Parathyroid adenoma (tissue), 2 donors: ENCODE measurements at regions not wholly inside any gene's neighbourhood (a gene's known extent, or its start where the extent isn't known, plus 50 kb on each side); places are given as distances from the start of the nearest gene placed in this dataset.

Source experiments
- H2AFZ ChIP-seq: fragments of 300-600 bp; sonication (generic); one replicate; pipeline ENCODE4 v1.7.0; 2017; ENCODE audit warnings: antibody characterized with exemption, mild to moderate bottlenecking
- H3K27ac ChIP-seq: fragments of 300-600 bp; sonication (generic); one replicate; pipeline ENCODE4 v1.7.0; 2017
- H3K27me3 ChIP-seq: fragments of 300-600 bp; sonication (generic); one replicate; pipeline ENCODE4 v1.7.0; 2017; ENCODE audit warnings: low read length; ENCODE audit not compliant: control insufficient read depth, insufficient read depth
- H3K36me3 ChIP-seq: fragments of 300-600 bp; sonication (generic); one replicate; pipeline ENCODE4 v1.7.0; 2017; ENCODE audit warnings: low read length; ENCODE audit not compliant: control insufficient read depth, insufficient read depth
- H3K4me1 ChIP-seq: fragments of 300-600 bp; sonication (generic); one replicate; pipeline ENCODE4 v1.7.0; 2017; ENCODE audit warnings: control low read depth
- H3K4me2 ChIP-seq: fragments of 300-600 bp; sonication (generic); one replicate; pipeline ENCODE4 v1.7.0; 2017; ENCODE audit warnings: low read length
- H3K4me3 ChIP-seq: fragments of 300-600 bp; sonication (generic); one replicate; pipeline ENCODE4 v1.7.0; 2017; ENCODE audit warnings: low read depth, low read length
- H3K79me2 ChIP-seq: fragments of 300-600 bp; sonication (generic); one replicate; pipeline ENCODE4 v1.7.0; 2017; ENCODE audit warnings: control low read depth
- H3K9ac ChIP-seq: fragments of 300-600 bp; sonication (generic); one replicate; pipeline ENCODE4 v1.7.0; 2017; ENCODE audit warnings: mild to moderate bottlenecking
- H3K9me3 ChIP-seq: fragments of 300-600 bp; sonication (generic); one replicate; pipeline ENCODE4 v1.7.0; 2017; ENCODE audit warnings: low read length; ENCODE audit not compliant: control insufficient read depth
- TF ChIP-seq, protein P1 (sequence below): fragments of 300-600 bp; sonication (generic); IDR thresholded peaks from one replicate; pipeline ENCODE4 v1.7.0; 2017; ENCODE audit warnings: antibody characterized with exemption, mild to moderate bottlenecking
- donor health status: primary hyperparathyroidism.

DNA sequence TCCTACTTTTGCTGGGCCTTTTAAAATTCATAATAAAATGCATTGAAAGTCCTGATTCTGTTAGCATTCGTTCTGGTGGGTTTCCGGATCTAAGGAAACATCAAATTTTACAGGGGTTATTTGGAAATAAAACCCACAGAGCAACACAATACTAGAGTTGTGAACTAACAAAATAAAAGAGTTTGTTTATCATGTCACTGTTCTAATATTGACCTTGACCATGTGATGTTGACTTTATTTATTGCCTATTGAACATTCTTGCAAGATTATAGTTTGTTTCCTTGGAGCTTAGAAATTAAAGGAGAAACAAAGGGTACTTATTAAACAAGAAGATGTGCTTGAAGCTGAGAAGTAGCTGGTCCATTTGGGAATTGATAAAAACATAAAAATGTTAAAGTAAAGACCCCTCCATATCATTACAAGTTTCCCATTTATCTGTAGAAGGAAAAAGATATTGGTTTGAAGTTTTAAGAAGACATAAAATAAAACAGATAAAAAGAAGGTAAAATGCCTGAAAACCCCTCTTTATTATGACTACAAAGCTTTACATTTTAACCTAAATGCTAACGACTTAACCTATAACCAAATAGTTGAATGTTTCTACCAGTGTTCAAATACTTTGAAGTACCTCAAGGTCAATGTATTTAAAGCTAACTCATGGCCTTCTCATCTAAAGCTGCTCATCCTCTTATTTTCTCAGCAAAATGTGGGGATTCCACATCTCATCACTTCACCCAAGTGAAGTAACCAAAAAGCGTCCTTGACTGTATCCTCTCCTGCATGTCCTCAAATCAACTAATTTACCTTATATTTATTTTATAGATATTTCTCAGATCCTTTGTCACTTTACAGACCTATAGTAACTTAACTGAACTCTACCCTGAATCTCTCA, 179.6 kb downstream of the GASK1B start:
- H3K79me2 ChIP-seq = no peaks in the 10 kb centered on the region
- no peaks in the 10 kb centered on the region for H3K36me3 ChIP-seq
- no peak overlapping the region for H3K4me2 ChIP-seq
- no peak overlapping the region for H3K4me3 ChIP-seq
- H2AFZ ChIP-seq = no peak overlapping the region
- no peak overlapping the region for H3K9ac ChIP-seq
- TF ChIP-seq, protein P1, sequence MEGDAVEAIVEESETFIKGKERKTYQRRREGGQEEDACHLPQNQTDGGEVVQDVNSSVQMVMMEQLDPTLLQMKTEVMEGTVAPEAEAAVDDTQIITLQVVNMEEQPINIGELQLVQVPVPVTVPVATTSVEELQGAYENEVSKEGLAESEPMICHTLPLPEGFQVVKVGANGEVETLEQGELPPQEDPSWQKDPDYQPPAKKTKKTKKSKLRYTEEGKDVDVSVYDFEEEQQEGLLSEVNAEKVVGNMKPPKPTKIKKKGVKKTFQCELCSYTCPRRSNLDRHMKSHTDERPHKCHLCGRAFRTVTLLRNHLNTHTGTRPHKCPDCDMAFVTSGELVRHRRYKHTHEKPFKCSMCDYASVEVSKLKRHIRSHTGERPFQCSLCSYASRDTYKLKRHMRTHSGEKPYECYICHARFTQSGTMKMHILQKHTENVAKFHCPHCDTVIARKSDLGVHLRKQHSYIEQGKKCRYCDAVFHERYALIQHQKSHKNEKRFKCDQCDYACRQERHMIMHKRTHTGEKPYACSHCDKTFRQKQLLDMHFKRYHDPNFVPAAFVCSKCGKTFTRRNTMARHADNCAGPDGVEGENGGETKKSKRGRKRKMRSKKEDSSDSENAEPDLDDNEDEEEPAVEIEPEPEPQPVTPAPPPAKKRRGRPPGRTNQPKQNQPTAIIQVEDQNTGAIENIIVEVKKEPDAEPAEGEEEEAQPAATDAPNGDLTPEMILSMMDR = no peak
- H3K27me3 ChIP-seq = no peaks in the 10 kb centered on the region
- no peaks in the 10 kb centered on the region for H3K9me3 ChIP-seq
- H3K4me1 ChIP-seq = no peaks in the 10 kb centered on the region
- no peak overlapping the region for H3K27ac ChIP-seq

DNA sequence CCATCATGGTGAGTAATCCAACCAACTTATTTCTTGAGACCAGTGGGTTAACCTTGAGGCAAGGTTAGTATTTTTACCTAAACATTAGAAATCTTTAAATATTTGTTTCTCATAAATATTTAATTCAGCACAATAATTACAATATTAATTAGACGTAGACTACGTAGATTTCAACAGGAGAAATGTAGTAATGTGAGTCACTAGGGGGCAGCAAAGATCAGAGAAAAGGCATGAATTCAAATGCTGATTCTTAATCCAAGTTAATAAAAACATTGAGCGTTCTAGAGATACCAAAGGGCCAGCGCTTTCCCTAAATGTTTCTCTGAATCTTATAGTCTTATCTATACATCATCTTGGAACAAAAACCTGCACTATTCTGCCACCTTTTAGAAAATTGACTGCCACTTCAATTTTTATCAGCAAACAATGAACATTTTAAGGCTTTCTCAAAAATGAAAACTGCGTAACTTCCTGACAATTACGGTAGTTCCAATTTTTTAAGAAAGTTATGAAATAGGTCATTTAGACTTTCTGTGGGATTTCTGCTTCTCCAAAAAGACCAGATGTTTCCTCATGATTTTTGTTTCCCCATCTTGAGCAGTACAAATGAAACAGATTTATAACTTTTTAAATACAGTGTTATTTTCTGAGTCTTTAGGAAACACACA, 180.7 kb downstream of the GASK1B start:
- Histone ChIP-seq H2AFZ (peak overlapping the region; percentile 46), H3K27ac (peak overlapping the region; percentile 39), H3K4me2 (no peak overlapping the region), H3K4me1 (no peaks in the 10 kb centered on the region), H3K36me3 (no peaks in the 10 kb centered on the region), H3K4me3 (peak overlapping the region; percentile 17), H3K79me2 (no peaks in the 10 kb centered on the region), H3K27me3 (no peaks in the 10 kb centered on the region), H3K9ac (no peak overlapping the region), H3K9me3 (no peaks in the 10 kb centered on the region)
- TF ChIP-seq, protein P1 = peak; percentile 26

DNA sequence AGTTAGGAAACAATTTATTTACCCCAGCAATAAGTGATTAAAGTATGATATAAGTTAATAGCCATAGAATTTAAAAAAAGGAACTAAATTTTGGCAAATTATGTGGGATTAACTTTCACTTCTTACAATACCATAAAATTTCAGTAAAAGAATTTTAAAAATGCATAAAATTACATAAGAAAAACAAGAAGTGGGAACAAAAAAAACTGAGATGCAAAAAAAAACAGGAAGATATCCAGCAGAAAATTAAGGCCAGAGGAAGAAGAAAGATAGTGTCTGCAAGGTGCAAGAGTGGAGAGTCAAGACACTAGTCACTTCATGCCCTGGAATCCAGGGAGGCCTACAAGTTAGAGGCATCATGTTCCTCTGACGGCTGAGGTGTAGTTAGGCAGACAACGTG, 184.2 kb downstream of the GASK1B start:
- no peaks in the 10 kb centered on the region for H3K9me3 ChIP-seq

DNA sequence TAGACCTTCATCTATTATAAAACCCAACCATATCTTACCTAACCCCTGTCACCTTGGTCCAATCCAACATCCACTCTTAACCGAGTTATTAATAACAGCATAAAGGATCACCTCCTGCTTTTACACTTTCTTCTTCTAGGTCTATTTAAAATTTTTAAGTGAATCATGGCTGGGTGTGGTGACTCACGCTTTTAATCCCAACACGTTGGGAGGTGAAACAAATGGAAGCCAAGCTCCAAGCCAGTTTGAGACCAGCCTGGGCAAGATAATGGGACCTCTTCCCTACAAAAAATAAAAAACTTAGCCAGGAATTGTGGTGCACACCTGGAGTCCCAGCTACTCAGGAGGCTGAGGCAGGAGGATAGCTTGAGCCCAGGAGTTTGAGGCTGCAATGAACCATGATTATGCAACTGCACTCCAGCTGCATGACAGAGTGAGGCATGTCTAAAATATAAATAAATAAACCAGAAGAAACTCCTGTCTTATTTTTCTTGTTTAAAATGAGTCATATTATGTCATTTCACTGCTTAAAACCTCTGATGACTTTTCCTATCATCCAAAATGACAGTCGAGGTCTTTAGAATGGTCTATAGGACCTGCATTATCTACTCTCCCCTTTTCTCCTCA, 188.4 kb downstream of the GASK1B start:
- no peak overlapping the region for H3K4me3 ChIP-seq
- H3K79me2 ChIP-seq = no peaks in the 10 kb centered on the region
- H3K9me3 ChIP-seq = no peaks in the 10 kb centered on the region
- no peak overlapping the region for H2AFZ ChIP-seq
- H3K36me3 ChIP-seq = no peaks in the 10 kb centered on the region
- no peak overlapping the region for H3K4me2 ChIP-seq
- no peaks in the 10 kb centered on the region for H3K27me3 ChIP-seq
- no peaks in the 10 kb centered on the region for H3K4me1 ChIP-seq
- TF ChIP-seq, protein P1 = no peak
- no peak overlapping the region for H3K9ac ChIP-seq
- H3K27ac ChIP-seq = no peak overlapping the region

More for the DNA sequence above, 184.2 kb downstream of the GASK1B start:
- Histone ChIP-seq H3K4me3 (no peak overlapping the region), H3K27me3 (no peaks in the 10 kb centered on the region), H3K27ac (no peak overlapping the region), H3K36me3 (no peaks in the 10 kb centered on the region), H2AFZ (no peak overlapping the region), H3K79me2 (no peaks in the 10 kb centered on the region), H3K9ac (no peak overlapping the region), H3K4me1 (no peaks in the 10 kb centered on the region), H3K4me2 (no peak overlapping the region)
- TF ChIP-seq, protein P1 = no peak
